GM18868 (cell line): ENCODE measurements at regions not wholly inside any gene's neighbourhood (a gene's known extent, or its start where the extent isn't known, plus 50 kb on each side); places are given as distances from the start of the nearest gene placed in this dataset.
"Not testable (repeated sequence)": the region's sequence is repeated elsewhere in the genome, so short reads cannot be mapped to it uniquely, and the experiment has no call there.

Experiments used
- ATAC-seq: cut with Tn5 transposase; IDR thresholded peaks from one replicate; pipeline ENCODE4 v1.9.1; 2021; ENCODE audit warnings: mild to moderate bottlenecking, moderate library complexity; ENCODE audit not compliant: unreplicated experiment

- ATAC-seq, result no peak
Observed at GRCh38 chr2:83016343-83017110, 1442.6 kb downstream of the SUCLG1 start.

DNA sequence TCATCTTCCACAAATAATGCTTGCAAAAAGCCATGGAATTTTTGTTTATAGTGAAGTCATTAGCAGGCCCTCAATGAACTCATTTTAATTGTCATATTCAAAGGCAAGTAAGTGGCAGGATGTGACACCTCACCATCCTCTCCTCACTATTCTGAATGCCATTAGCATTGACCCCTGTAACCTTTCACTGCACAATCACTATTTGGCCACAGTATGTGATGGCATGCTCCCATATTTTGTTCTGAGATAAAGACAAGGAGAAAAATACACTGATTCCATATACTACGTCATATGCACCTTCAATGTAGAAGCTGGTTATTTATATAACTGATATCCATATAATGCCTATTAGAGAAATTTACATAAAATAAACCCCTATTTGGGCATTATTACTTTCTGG is 1443.2 kb downstream of the SUCLG1 start:
- ATAC-seq, result no peak

DNA sequence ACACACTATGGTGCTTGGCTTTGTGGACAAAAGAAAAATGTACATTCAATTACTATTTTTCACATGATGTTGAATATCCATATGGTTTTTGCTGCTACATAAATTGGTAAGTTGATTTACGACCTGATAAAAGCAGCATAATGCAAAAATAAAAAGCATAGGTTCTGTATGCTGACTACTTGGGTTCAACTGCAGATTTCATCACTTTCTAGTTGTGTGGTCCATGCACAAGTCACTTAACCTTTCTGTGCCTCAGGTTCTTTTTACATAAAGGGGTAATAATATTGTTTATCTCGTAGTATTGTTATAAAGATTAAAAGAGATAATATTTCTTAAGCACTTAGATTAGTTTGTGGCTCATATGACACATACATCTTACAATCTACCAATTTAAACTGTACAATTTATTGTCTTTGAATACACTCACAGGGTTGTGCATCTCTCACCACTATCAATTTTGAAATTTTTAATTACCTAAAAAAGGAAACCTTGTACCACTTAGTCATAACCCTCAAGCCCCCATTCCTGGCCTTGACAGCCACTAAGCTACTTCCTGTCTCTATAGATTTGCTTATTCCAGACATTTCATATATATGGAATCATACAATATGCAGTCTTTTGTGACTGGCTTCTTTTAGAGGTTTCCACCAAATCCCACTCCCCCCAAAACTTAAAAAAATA is 1443.9 kb downstream of the SUCLG1 start:
- ATAC-seq, result no peak

- no peak for ATAC-seq
Observed at GRCh38 chr2:83014462-83014861, 1444.6 kb downstream of the SUCLG1 start.

- ATAC-seq, result no peak
Observed at GRCh38 chr2:83006961-83007360, 1452.1 kb downstream of the SUCLG1 start.

- ATAC-seq, result no peak
Observed at GRCh38 chr2:83003555-83003954, 1455.5 kb downstream of the SUCLG1 start.

GRCh38 chr2:83002706-83003105 is 1456.4 kb downstream of the SUCLG1 start:
- ATAC-seq, result no peak

- ATAC-seq, result no peak
Observed at GRCh38 chr2:82998781-82999180, 1460.3 kb downstream of the SUCLG1 start.

- no peak for ATAC-seq
Observed at GRCh38 chr2:82996217-82996616, 1462.9 kb downstream of the SUCLG1 start.

- ATAC-seq, result no peak
Observed at GRCh38 chr2:82994151-82994550, 1464.9 kb downstream of the SUCLG1 start.

DNA sequence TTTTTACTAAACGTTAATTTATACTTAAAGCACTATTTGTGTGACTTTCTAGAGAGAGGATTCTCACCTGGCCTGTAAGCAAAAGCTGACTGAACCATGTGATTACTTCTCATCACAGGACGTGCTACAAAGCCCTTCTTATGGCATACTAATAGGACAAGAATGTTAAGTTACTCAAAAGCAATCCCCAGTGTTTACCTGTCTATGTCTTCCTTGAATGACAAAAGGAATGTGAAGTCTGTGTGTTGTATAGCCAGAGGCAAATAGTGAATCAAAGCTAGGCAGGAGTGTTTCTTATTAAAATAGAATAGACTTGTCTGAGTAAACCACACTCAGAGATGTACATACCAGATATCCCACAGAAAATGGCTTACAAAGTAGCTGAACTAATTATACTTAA is 1465.5 kb downstream of the SUCLG1 start:
- no peak for ATAC-seq

DNA sequence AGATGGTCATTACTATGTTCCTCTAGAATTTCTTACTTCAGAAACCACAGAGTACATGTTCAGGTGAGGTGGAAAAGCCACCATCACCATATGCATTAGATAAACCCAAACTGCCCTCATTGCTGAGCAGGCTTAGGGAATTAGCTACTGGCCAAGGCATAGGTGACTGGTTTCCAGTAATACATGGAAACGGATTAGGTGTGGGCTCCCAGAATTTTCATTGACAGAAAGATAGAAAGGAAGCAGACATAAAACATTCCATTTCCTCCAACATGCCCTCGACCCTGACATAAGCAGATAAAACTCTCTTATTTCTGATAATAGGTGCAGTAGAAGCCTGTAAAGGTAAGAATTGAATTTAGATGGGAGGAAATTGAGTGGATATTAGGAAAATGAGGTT is 1466.1 kb downstream of the SUCLG1 start:
- no peak for ATAC-seq

GRCh38 chr2:82987706-82988105 is 1471.4 kb downstream of the SUCLG1 start:
- ATAC-seq, result not testable (repeated sequence)

- ATAC-seq, result no peak
Observed at GRCh38 chr2:82986899-82987298, 1472.2 kb downstream of the SUCLG1 start.

DNA sequence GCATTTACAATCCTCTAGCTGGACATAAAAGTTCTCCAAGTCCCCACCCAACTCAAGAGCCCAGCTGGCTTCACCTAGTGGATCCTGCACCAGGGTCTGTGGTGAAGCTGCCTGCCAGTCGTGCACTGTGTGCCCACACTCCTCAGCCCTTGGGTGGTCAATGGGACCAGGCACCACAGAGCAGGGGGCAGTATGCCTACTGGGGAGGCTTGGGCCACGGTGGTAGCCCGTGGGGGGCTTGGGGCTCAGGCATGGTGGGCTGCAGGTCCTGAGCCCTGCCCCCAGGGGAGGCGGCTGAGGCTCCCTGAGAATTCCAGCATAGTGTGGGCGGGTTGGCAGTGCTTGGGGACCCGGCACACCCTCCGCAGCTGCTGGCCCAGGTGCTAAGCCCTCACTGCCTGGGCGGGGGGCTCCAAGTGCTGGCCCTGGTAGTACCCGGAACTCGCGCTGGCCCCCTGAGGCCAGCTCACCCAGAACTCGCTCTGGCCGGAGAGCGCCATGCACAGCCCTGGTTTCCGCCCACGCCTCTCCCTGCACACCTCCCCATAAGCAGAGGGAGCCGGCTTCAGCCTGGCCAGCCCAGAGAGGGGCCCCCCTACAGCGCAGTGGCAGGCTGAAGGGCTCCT is 1473.4 kb downstream of the SUCLG1 start:
- ATAC-seq, result no peak

DNA sequence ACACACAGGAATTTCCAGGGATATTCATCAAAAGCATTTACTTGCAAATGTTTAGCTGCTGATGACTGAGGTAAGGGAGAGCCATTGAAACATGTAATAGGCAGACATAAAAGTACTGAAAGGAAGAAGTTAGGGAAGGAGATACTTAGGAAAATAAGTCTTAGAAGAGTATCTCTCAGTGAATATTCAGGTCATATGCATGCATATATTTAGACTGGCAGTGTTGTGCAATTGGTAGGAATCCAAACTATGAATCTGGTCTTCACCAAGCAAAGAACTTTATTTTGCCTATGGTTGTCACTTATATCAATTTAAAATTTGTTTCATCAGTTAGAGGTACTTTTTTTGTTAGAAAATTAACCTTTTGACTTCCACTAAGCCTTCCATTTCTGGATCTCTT is 1490.7 kb downstream of the SUCLG1 start:
- no peak for ATAC-seq

- ATAC-seq, result no peak
Observed at GRCh38 chr2:82964341-82964740, 1494.7 kb downstream of the SUCLG1 start.

GRCh38 chr2:82959727-82960126 is 1499.4 kb downstream of the SUCLG1 start:
- ATAC-seq, result no peak

DNA sequence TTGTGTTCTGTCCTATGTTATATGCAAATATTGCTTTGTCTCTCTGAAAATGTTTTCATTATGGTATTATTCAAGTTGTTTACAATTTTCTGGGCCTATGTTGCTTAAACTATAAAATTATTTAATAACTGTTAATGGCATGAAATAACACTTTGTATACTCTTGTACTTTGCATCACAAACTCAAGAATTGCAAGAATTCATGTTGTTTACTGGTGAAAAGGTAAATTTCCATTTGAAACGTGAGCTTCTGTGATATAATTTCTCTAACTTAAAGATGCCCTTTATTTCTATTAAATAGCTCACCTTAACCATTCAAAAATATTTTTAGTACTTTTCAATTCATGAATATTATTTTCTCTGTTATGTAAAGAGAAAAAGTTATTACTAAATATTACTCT is 1504.2 kb downstream of the SUCLG1 start:
- ATAC-seq, result no peak

- ATAC-seq, result no peak
Observed at GRCh38 chr2:82939211-82939610, 1519.9 kb downstream of the SUCLG1 start.

GRCh38 chr2:82938321-82938845 is 1520.7 kb downstream of the SUCLG1 start:
- ATAC-seq, result not testable (repeated sequence)

- no peak for ATAC-seq
Observed at GRCh38 chr2:82913566-82913965, 1545.5 kb downstream of the SUCLG1 start.
